ENCODE measurements at regions not wholly inside any gene's neighbourhood (a gene's known extent, or its start where the extent isn't known, plus 50 kb on each side); places are given as distances from the start of the nearest gene placed in this dataset.

DNA sequence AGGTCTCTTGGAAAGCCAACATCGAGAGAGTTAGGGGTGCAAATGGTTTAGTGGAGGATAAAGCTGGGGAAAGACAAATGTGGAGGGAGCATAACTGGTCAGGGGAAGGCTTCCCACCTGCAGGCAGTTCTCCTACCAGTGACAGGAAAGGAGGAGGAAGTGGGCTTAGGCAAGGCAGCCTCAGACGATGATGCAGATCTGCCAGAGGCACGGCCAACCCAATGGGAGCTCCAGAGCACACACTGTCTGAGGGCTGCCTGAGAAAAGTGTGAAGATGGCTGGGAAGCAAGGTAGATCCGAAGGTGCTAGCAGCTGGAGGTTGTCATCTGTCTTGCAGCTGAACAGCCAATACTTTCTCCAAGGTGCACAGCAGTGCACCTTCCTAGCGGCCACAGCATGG is 178.8 kb downstream of the C7orf25 start:
- no peaks in the 10 kb centered on the region for H3K27me3 ChIP-seq
- TF ChIP-seq, protein P1, sequence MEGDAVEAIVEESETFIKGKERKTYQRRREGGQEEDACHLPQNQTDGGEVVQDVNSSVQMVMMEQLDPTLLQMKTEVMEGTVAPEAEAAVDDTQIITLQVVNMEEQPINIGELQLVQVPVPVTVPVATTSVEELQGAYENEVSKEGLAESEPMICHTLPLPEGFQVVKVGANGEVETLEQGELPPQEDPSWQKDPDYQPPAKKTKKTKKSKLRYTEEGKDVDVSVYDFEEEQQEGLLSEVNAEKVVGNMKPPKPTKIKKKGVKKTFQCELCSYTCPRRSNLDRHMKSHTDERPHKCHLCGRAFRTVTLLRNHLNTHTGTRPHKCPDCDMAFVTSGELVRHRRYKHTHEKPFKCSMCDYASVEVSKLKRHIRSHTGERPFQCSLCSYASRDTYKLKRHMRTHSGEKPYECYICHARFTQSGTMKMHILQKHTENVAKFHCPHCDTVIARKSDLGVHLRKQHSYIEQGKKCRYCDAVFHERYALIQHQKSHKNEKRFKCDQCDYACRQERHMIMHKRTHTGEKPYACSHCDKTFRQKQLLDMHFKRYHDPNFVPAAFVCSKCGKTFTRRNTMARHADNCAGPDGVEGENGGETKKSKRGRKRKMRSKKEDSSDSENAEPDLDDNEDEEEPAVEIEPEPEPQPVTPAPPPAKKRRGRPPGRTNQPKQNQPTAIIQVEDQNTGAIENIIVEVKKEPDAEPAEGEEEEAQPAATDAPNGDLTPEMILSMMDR (IDR thresholded peaks at IDR 0.05), result no peak
- TF ChIP-seq POLR2A (IDR thresholded peaks at IDR 0.05), result no peak
- ATAC-seq, result no peak
- intact Hi-C loops (cut with DNase I), result no loop called here
- no peak overlapping the region for H3K27ac ChIP-seq
- no peak overlapping the region for H3K4me3 ChIP-seq
- no peak for DNase-seq
- WGBS, 2 donors, result 39 to 49% methylated on average over 5 of the region's 5 CpGs
- no peaks in the 10 kb centered on the region for H3K36me3 ChIP-seq (replicated peaks in 1 of 2; ENCODE audit: insufficient read depth in 1 of 2, low read depth in 2 of 2)
- H3K9me3 ChIP-seq, result no peaks in the 10 kb centered on the region
- H3K4me1 ChIP-seq, result no peaks in the 10 kb centered on the region

GRCh38 chr7:42730586-42730985 is 181.3 kb downstream of the C7orf25 start:
- no peaks in the 10 kb centered on the region for H3K36me3 ChIP-seq (replicated peaks in 1 of 2; ENCODE audit: insufficient read depth in 1 of 2, low read depth in 2 of 2)
- intact Hi-C loops (cut with DNase I), result no loop called here
- no peak overlapping the region for H3K4me3 ChIP-seq
- ATAC-seq (no peak), DNase-seq (no peak)
- no peak for TF ChIP-seq POLR2A (IDR thresholded peaks at IDR 0.05)
- TF ChIP-seq, protein P1 (IDR thresholded peaks at IDR 0.05), result no peak
- H3K9me3 ChIP-seq, result no peaks in the 10 kb centered on the region
- 49 to 53% methylated on average over 1 of the region's 1 CpG for WGBS, 2 donors
- H3K4me1 ChIP-seq, result no peaks in the 10 kb centered on the region
- H3K27me3 ChIP-seq, result no peaks in the 10 kb centered on the region
- H3K27ac ChIP-seq, result no peak overlapping the region

DNA sequence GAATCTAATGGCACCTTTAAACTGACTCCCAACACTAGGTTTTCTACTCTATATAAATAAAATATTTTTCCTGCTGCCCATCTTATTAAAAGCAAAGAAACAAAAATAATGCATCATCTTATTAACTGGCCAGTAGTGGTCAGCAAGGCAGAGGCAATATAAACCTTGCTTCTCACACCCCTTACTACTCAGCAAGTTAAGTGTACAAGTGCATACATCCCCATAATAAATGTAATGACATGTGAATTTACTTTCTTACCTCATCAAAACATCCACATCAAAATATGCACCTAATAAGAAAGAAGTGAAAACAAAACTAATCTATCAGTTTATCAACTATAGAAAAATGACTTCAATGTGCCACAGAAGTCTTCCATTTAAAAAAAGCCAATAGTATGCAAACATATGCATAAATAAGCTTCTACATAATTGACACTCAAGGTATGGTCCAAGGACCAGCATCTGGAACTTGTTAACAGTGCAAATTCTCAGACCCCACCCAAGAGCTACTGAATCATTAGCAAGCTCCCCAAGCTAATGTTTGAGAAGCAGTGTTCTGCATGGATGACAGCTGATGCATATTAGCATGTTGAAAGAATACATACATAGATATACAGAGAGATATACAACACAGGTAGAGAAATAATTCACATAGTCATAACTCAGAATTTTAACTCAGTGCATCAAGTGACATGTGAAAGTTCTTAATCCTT is 182.7 kb downstream of the C7orf25 start:
- no peaks in the 10 kb centered on the region for H3K27me3 ChIP-seq
- H3K27ac ChIP-seq, result no peak overlapping the region
- H3K36me3 ChIP-seq (replicated peaks in 1 of 2; ENCODE audit: insufficient read depth in 1 of 2, low read depth in 2 of 2), result no peaks in the 10 kb centered on the region
- no peak for DNase-seq
- no peak overlapping the region for H3K4me3 ChIP-seq
- TF ChIP-seq POLR2A (IDR thresholded peaks at IDR 0.05), result no peak
- TF ChIP-seq, protein P1 (IDR thresholded peaks at IDR 0.05), result no peak
- no peaks in the 10 kb centered on the region for H3K9me3 ChIP-seq
- H3K4me1 ChIP-seq, result no peaks in the 10 kb centered on the region
- no peak for ATAC-seq
- intact Hi-C loops (cut with DNase I), result no loop called here

GRCh38 chr7:42727451-42727850 is 184.4 kb downstream of the C7orf25 start:
- Histone ChIP-seq H3K9me3 (no peaks in the 10 kb centered on the region), H3K27me3 (no peaks in the 10 kb centered on the region), H3K36me3 (replicated peaks in 1 of 2; ENCODE audit: insufficient read depth in 1 of 2, low read depth in 2 of 2) (no peaks in the 10 kb centered on the region), H3K4me3 (no peak overlapping the region), H3K4me1 (no peaks in the 10 kb centered on the region), H3K27ac (no peak overlapping the region)
- WGBS, 2 donors, result 45% methylated on average over 2 of the region's 2 CpGs
- ATAC-seq (no peak), DNase-seq (no peak)
- intact Hi-C loops (cut with DNase I), result no loop called here
- no peak for TF ChIP-seq POLR2A (IDR thresholded peaks at IDR 0.05)
- TF ChIP-seq, protein P1 (IDR thresholded peaks at IDR 0.05), result no peak

Measured in body of pancreas (tissue), 4 donors.